PC-3 (cell line): ENCODE measurements at regions not wholly inside any gene's neighbourhood (a gene's known extent, or its start where the extent isn't known, plus 50 kb on each side); places are given as distances from the start of the nearest gene placed in this dataset.

Experiments
- ATAC-seq: fragments of 200-7000 bp; cut with Tn5 transposase; 2 replicates; pipeline ENCODE4 v1.9.1; 2020; ENCODE audit warnings: mild to moderate bottlenecking, moderate library complexity
- BruUV-seq: library from RNA; stranded (reverse); fragments of 400-500 nt; replicated peaks from 2 replicates; lab custom pipeline; 2021; lab: Mats Ljungman, UMichigan
- CTCF ChIA-PET: fragments of 300-600 bp; sonication (Branson Sonifier 250); formaldehyde crosslinking; loops from one replicate; lab custom pipeline; 2022; ENCODE audit warnings: antibody characterized with exemption; lab: Charles Lee
- POLR2A ChIA-PET: fragments of 300-600 bp; sonication (Branson Sonifier 250); formaldehyde crosslinking; loops from one replicate; lab custom pipeline; 2022; ENCODE audit warnings: antibody characterized with exemption; ENCODE audit not compliant: unreplicated experiment; lab: Charles Lee
- DNase-seq: peaks from one replicate; pipeline ENCODE4 v3.0.0-alpha.2; 2015
- H2AFZ ChIP-seq: fragments of 300-600 bp; sonication (generic); 2 replicates; pipeline ENCODE4 v1.6.0; 2016; ENCODE audit warnings: antibody characterized with exemption, low read length
- H3F3A ChIP-seq: fragments of 300-600 bp; sonication (generic); one replicate; pipeline ENCODE4 v1.6.0; 2017; ENCODE audit warnings: antibody characterized with exemption, low read length, control low read depth, mild to moderate bottlenecking; ENCODE audit not compliant: unreplicated experiment
- H3K27ac ChIP-seq: fragments of 300-600 bp; sonication (generic); 2 replicates; pipeline ENCODE4 v1.5.1; 2016; ENCODE audit warnings: mild to moderate bottlenecking, low read length
- H3K27me3 ChIP-seq: fragments of 300-600 bp; sonication (generic); 2 replicates; pipeline ENCODE4 v1.6.1; 2016; ENCODE audit warnings: low read length, mixed read lengths
- H3K36me3 ChIP-seq: fragments of 300-600 bp; sonication (generic); 2 replicates; pipeline ENCODE4 v1.6.1; 2016; ENCODE audit warnings: low read depth, mixed run types, low read length, mixed read lengths
- H3K4me1 ChIP-seq: fragments of 300-600 bp; sonication (generic); 2 replicates; pipeline ENCODE4 v1.5.1; 2016; ENCODE audit warnings: low read length; ENCODE audit not compliant: insufficient read depth
- H3K4me2 ChIP-seq: fragments of 300-600 bp; sonication (generic); 2 replicates; pipeline ENCODE4 v1.6.0; 2016; ENCODE audit warnings: low read length
- H3K4me3 ChIP-seq: fragments of 300-600 bp; sonication (generic); 2 replicates; pipeline ENCODE4 v1.5.1; 2016; ENCODE audit warnings: mild to moderate bottlenecking, low read length, mixed read lengths
- H3K79me2 ChIP-seq: fragments of 300-600 bp; sonication (generic); 2 replicates; pipeline ENCODE4 v1.6.1; 2017; ENCODE audit warnings: low read length, mixed read lengths
- H3K9ac ChIP-seq: fragments of 300-600 bp; sonication (generic); 2 replicates; pipeline ENCODE4 v1.6.0; 2016; ENCODE audit warnings: mild to moderate bottlenecking, low read length
- H3K9me2 ChIP-seq: fragments of 300-600 bp; sonication (generic); replicated peaks from 2 replicates; pipeline ENCODE4 v1.6.1; 2016; ENCODE audit warnings: mixed run types, low read length, mixed read lengths
- H3K9me3 ChIP-seq: fragments of 300-600 bp; sonication (generic); 2 replicates; pipeline ENCODE4 v1.6.1; 2016; ENCODE audit warnings: low read length, mixed read lengths
- H4K20me1 ChIP-seq: fragments of 300-600 bp; sonication (generic); 2 replicates; pipeline ENCODE4 v1.6.1; 2016; ENCODE audit warnings: low read length, mixed read lengths
- EZH2 ChIP-seq: fragments of 300-600 bp; sonication (generic); IDR thresholded peaks from one replicate; pipeline ENCODE4 v1.6.1; 2017; ENCODE audit warnings: antibody characterized with exemption, mild to moderate bottlenecking, low read length; ENCODE audit not compliant: unreplicated experiment
- EZH2phosphoT487 ChIP-seq: fragments of 300-600 bp; sonication (generic); IDR thresholded peaks from 2 replicates; pipeline ENCODE4 v1.6.1; 2018; ENCODE audit warnings: mild to moderate bottlenecking, antibody characterized with exemption, low read length, borderline replicate concordance
- intact Hi-C: fragments of 100-400 bp; cut with micrococcal nuclease; formaldehyde crosslinking; loops from 2 replicates; pipeline ENCODE4 v1.9.0; 2023
- TF ChIP-seq, protein P1 (sequence below): fragments of 300-600 bp; sonication (generic); conservative IDR thresholded peaks from 2 replicates; pipeline ENCODE4 v1.5.1; 2017; ENCODE audit warnings: antibody characterized with exemption, low read depth, mild to moderate bottlenecking, low read length

- H3K4me1 ChIP-seq, result no peaks in the 10 kb centered on the region
- BruUV-seq, result no TSS peak
Observed at GRCh38 chr11:121839781-121840180, 276.2 kb downstream of the BLID start.

GRCh38 chr11:121838571-121838970, 277.4 kb downstream of the BLID start:
- Histone ChIP-seq H3K36me3 (no peaks in the 10 kb centered on the region), H3K4me1 (no peaks in the 10 kb centered on the region), H3K79me2 (no peaks in the 10 kb centered on the region), H3K4me2 (no peak overlapping the region), H3K4me3 (no peak overlapping the region), H3K9me2 (no peaks in the 10 kb centered on the region), H3K27ac (no peak overlapping the region), H4K20me1 (no peaks in the 10 kb centered on the region), H3K27me3 (no peaks in the 10 kb centered on the region), H3F3A (no peaks in the 10 kb centered on the region), H3K9me3 (peaks cover 18% of the 10 kb centered on the region; the same call in 1 of the 2 replicates), H3K9ac (no peak overlapping the region), H2AFZ (no peak overlapping the region)
- ChIA-PET CTCF (no interaction called here), POLR2A (no interaction called here)
- no TSS peak for BruUV-seq
- intact Hi-C loops, result no loop called here
- ATAC-seq, result no peak
- no peak for DNase-seq
- TF ChIP-seq EZH2 (no peak), EZH2phosphoT487 (no peak)
- TF ChIP-seq, protein P1, sequence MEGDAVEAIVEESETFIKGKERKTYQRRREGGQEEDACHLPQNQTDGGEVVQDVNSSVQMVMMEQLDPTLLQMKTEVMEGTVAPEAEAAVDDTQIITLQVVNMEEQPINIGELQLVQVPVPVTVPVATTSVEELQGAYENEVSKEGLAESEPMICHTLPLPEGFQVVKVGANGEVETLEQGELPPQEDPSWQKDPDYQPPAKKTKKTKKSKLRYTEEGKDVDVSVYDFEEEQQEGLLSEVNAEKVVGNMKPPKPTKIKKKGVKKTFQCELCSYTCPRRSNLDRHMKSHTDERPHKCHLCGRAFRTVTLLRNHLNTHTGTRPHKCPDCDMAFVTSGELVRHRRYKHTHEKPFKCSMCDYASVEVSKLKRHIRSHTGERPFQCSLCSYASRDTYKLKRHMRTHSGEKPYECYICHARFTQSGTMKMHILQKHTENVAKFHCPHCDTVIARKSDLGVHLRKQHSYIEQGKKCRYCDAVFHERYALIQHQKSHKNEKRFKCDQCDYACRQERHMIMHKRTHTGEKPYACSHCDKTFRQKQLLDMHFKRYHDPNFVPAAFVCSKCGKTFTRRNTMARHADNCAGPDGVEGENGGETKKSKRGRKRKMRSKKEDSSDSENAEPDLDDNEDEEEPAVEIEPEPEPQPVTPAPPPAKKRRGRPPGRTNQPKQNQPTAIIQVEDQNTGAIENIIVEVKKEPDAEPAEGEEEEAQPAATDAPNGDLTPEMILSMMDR, result no peak

More at GRCh38 chr11:121839781-121840180, 276.2 kb downstream of the BLID start:
- ChIA-PET CTCF (no interaction called here), POLR2A (no interaction called here)
- Histone ChIP-seq H3K9me2 (no peaks in the 10 kb centered on the region), H3K9me3 (0 out of 2 replicates have a peak, but pooled peaks cover 6% of the 10 kb centered on the region), H3K79me2 (no peaks in the 10 kb centered on the region), H4K20me1 (no peaks in the 10 kb centered on the region), H3K4me2 (no peak overlapping the region), H3F3A (no peaks in the 10 kb centered on the region), H3K27me3 (no peaks in the 10 kb centered on the region), H3K9ac (no peak overlapping the region), H3K27ac (no peak overlapping the region), H3K4me3 (no peak overlapping the region), H3K36me3 (no peaks in the 10 kb centered on the region), H2AFZ (no peak overlapping the region)
- intact Hi-C loops, result no loop called here
- TF ChIP-seq, protein P1, result no peak
- DNase-seq (no peak), ATAC-seq (no peak)

- Histone ChIP-seq H3F3A (no peaks in the 10 kb centered on the region), H3K9me3 (peaks cover 25% of the 10 kb centered on the region), H3K9me2 (no peaks in the 10 kb centered on the region), H3K36me3 (no peaks in the 10 kb centered on the region; the same call in 1 of the 2 replicates), H3K27ac (no peak overlapping the region), H3K9ac (no peak overlapping the region), H3K4me3 (no peak overlapping the region), H3K27me3 (no peaks in the 10 kb centered on the region), H2AFZ (no peak overlapping the region), H3K79me2 (no peaks in the 10 kb centered on the region), H3K4me2 (no peak overlapping the region), H3K4me1 (peaks cover 12% of the 10 kb centered on the region), H4K20me1 (no peaks in the 10 kb centered on the region)
- ATAC-seq, result no peak
- ChIA-PET CTCF (no interaction called here), POLR2A (no interaction called here)
- no peak for DNase-seq
- no TSS peak for BruUV-seq
- intact Hi-C loops, result no loop called here
- TF ChIP-seq, protein P1, result no peak
- no peak for TF ChIP-seq EZH2
- no peak for TF ChIP-seq EZH2phosphoT487
Observed at GRCh38 chr11:121833970-121834369, 282.0 kb downstream of the BLID start.
